C4-2B (cell line): ENCODE measurements at regions not wholly inside any gene's neighbourhood (a gene's known extent, or its start where the extent isn't known, plus 50 kb on each side); places are given as distances from the start of the nearest gene placed in this dataset.

Experiments
- CTCF ChIP-seq: fragments of 450-650 bp; conservative IDR thresholded peaks from 2 replicates; pipeline ENCODE4 v1.5.1; 2017; ENCODE audit warnings: mild to moderate bottlenecking
- ZFX ChIP-seq: fragments of 450-650 bp; IDR thresholded peaks from 2 replicates; pipeline ENCODE4 v1.6.1; 2017

DNA sequence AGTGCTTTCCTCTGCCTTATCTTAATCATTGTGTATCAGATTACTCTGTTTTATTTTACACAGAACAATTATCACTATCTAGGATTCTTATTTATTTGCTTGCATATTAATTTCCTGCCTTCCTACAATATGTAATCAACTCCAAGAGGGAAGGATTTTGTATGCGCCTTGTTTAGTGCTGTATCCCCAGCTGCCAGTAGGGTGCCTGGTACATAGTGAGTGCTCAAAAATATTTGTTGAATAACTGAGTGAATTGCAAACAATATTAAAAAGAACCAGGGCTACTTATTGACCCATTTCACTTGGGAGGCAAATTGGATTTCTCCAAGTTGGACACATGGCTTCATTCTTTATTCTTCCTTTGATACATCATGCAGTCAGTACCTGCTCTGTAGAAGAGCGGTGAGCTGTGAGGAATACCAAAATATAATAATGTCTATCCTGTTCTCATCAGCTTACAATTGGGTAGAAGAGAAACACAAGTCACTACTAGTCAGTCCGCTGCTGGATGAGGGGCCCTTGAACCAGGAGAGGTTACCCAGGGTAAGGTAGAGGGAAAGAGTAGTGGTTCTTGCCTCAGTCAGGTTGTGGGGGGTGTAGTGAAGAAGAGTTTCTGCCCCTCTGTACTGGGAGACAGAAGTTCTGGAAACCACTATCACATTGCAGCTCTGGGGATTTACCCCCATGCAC lies 233.9 kb upstream of the ZBTB20 start:
- TF ChIP-seq CTCF (peak; percentile 2; the same call in 1 of the 2 replicates), ZFX (no peak)
